ENCODE measurements at regions not wholly inside any gene's neighbourhood (a gene's known extent, or its start where the extent isn't known, plus 50 kb on each side); places are given as distances from the start of the nearest gene placed in this dataset.
A peak's percentile ranks its signal among the peaks of the same experiment; 100 is the strongest.
"Not testable (repeated sequence)": the region's sequence is repeated elsewhere in the genome, so short reads cannot be mapped to it uniquely, and the experiment has no call there.

GRCh38 chrX:54641530-54641929 lies 111.5 kb downstream of the GNL3L start:
- in situ Hi-C loops (cut with MboI; ENCODE audit: low pct_unique_long_range_greater_than_20kb, low sequenced_read_pairs, unreplicated experiment) = no loop called here
- TF ChIP-seq CTCF (IDR thresholded peaks at IDR 0.05; ENCODE audit: extremely low read depth, insufficient read depth, missing control alignments) = no peak
- DNase-seq (ENCODE audit: low spot score) = no peak

GRCh38 chrX:54647607-54648006 lies 117.6 kb downstream of the GNL3L start:
- in situ Hi-C loops (cut with MboI; ENCODE audit: low pct_unique_long_range_greater_than_20kb, low sequenced_read_pairs, unreplicated experiment); DNase-seq (ENCODE audit: low spot score): not testable (repeated sequence)

GRCh38 chrX:54659547-54659946 lies 129.5 kb downstream of the GNL3L start:
- TF ChIP-seq CTCF (IDR thresholded peaks at IDR 0.05; ENCODE audit: extremely low read depth, insufficient read depth, missing control alignments) = no peak
- in situ Hi-C loops (cut with MboI; ENCODE audit: low pct_unique_long_range_greater_than_20kb, low sequenced_read_pairs, unreplicated experiment) = no loop called here
- no peak for DNase-seq (ENCODE audit: low spot score)

GRCh38 chrX:54675762-54676161 lies 122.3 kb downstream of the ITIH6 start:
- in situ Hi-C loops (cut with MboI; ENCODE audit: low pct_unique_long_range_greater_than_20kb, low sequenced_read_pairs, unreplicated experiment) = loop anchor here (25.0 kb wide), 1 partner anchor 112 kb away; the partner anchor contains the start of gene ITIH6
- TF ChIP-seq CTCF (IDR thresholded peaks at IDR 0.05; ENCODE audit: extremely low read depth, insufficient read depth, missing control alignments) = no peak
- no peak for DNase-seq (ENCODE audit: low spot score)

- no peak for TF ChIP-seq CTCF (IDR thresholded peaks at IDR 0.05; ENCODE audit: extremely low read depth, insufficient read depth, missing control alignments)
- in situ Hi-C loops (cut with MboI; ENCODE audit: low pct_unique_long_range_greater_than_20kb, low sequenced_read_pairs, unreplicated experiment) = loop anchor here (25.0 kb wide), 1 partner anchor 92 kb away; the partner anchor contains the start of gene ITIH6
- no peak for DNase-seq (ENCODE audit: low spot score)
Observed at GRCh38 chrX:54695231-54695630, 102.8 kb downstream of the ITIH6 start.

- no peak for TF ChIP-seq CTCF (IDR thresholded peaks at IDR 0.05; ENCODE audit: extremely low read depth, insufficient read depth, missing control alignments)
- in situ Hi-C loops (cut with MboI; ENCODE audit: low pct_unique_long_range_greater_than_20kb, low sequenced_read_pairs, unreplicated experiment) = loop anchor here (25.0 kb wide), 1 partner anchor 91 kb away; the partner anchor contains the start of gene ITIH6
- peak; percentile 28 for DNase-seq (ENCODE audit: low spot score)
Observed at GRCh38 chrX:54695816-54696487, 102.1 kb downstream of the ITIH6 start.

All from GM13977 (cell line).